Activated CD4-positive, alpha-beta T cell treated with anti-CD3 and anti-CD28 coated beads, Interleukin-2, Interleukin-6, amounts not matched to agents 100 ng/mL and 50 ng/mL, durations not matched to agents 16 hours and 8 hours (primary cell): ENCODE measurements at regions not wholly inside any gene's neighbourhood (a gene's known extent, or its start where the extent isn't known, plus 50 kb on each side); places are given as distances from the start of the nearest gene placed in this dataset.

Source experiments
- DNase-seq: peaks from one replicate; pipeline ENCODE4 v3.0.0-alpha.2; 2020

DNA sequence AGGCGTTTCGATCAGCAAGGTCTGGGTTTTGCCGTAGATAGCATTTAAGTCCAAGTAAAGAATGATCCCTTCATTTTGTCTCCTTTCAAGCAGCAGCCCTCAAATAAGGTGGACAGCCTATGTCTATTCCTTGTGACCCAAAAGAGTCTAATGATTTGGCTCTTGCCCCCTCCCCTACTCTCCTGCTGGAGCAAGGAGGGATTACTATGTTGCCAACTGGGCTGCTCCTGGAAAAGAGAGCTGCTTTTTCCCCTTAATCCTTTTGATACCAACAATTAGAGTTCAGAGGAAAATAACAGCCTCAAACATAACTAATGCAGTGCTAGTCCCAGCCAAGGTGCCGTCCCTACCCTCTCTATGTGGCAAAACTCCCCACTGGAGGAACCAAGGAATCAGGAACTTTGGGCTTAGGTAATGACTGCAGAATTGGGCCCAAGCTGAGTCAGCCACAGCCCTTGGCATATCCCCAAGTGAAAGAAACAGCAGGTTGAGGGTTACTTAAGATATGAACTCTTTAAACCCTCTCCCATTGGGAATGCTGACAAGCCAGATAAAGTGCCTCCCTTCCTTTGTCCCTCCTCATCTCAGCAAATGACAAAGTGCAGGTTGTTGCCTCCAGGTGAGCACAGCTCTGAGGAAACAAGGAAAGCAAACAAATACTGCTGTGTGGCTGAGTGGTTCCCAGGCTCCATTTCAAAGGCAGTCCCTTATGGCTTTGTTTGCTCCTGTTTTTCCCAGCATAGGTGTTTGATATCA, 643.7 kb downstream of the INHBA start:
- no peak for DNase-seq

DNA sequence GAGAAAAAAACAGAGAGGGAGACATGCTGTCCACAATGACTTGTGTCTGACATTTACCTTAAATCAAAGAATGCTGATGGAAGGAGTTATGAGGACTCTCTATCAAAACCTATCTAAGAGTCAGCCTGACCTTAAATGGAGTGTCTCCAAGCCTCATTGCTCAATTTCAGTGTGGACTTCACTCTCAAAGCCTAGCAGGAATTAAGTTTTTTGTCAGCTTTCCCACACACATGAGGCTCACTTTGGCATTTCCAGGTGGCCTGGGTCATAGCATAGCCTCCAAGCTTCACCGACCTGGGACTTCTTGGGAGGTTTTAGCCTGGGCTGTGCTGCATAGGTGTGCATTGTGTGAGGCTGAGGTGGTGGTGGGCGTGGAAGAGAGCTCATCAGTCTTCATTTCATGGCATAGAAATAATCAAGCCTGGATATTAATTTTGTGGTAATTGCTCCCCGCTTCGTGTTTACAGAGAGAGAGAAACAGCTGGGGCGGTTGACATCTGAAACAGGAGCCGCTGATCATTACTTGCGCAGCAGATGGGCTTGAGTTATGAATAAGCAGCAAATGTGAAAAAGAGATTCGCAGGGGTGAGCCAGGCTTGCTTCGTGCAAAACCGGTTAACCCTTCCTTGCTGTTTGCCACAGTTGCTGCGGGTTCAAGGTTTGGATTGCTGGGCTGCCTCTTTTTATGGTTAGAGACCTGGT, 647.8 kb downstream of the INHBA start:
- no peak for DNase-seq

DNA sequence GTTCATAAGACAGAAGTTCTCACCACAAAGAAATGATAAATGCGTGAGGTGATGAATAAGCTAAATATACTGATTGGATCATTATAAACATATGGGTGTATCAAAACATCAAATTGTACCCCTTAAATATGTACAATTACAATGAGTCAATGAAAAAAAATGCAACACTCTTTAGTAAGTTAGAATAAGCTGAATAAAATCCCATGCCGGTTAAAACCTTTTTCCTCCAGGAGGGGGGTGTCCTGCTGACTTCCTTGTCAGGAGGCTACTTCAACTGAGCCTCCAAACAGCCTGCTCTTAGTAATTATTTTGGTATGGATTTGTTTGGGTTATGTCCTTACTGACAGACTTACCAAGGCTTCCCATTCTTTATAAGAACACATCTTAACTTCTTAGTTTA, 649.1 kb downstream of the INHBA start:
- no peak for DNase-seq

DNA sequence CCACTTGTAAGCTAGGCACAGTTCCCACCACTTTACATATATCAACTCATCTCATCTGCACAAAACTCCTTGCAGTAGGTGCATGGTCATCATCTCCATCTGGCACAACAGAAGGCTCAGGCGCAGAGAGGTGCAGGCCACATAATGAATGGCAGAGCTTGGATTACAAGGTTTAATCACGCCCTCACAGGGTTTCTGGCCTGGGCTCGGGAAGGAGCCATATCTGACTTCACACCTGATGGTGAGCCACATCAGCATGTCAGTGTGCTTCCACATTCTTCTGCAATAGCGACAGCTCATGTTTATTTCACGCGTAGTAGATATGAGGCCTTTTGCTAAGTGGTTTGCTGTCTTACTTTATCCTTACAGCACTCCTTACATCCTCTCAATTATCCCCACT, 650.2 kb downstream of the INHBA start:
- DNase-seq, result no peak

DNA sequence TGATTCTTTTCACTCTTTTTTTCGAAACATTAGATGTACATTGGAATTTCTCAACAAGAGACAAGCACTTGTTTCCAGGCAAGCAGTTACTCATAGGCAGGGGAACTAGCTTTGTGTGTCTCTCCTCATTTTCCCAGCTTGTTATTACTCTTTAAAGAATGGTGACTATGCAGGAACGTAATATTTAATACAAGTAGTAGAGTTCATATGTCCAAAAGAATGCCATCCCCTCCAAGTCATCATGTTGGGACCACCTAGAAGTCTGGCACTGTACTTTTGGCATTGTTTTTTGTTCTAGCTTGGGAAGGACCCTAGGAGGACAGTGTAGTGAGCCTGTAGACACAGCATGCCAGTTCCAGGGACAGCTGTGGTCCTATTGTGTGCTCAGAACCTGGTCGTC, 650.7 kb downstream of the INHBA start:
- no peak for DNase-seq

DNA sequence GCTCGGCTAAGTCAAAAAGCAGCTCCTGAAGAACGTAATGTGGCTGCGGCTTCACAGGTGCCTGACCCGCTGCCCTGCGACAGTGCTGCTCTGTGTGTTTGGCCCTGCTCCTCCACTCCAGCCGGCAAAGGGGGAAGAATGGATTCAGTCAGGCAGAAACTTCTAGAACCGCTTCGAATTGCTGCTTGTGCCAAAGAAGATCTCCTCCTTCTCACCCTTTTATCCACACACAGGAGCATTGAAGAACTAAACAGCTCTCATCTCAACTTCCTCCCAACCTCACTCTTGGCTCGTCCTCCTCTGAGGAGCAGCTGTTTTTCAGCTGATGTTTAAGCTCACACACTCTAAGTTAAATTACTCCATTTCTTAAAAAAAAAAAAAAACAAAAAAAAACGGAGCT, 651.4 kb downstream of the INHBA start:
- DNase-seq, result no peak

DNA sequence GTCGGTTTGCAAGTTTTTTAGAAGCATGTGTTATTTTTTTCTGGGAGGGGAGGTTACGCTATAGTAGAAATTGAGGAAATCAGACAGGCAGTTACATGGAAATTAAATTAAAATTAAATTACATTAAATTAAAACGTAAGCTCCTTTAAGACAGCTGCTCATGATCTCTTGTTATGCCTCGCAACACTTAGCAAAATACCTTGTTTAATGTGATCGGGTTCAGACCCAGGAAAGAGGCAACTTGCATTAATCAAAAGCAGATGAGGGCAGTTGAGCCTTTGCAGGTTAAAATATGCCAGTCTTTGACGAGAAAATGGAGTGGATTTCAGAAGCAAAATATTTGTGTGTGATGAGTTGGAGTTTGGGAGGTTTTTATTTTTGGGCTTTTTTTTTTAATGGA, 651.8 kb downstream of the INHBA start:
- DNase-seq, result no peak

DNA sequence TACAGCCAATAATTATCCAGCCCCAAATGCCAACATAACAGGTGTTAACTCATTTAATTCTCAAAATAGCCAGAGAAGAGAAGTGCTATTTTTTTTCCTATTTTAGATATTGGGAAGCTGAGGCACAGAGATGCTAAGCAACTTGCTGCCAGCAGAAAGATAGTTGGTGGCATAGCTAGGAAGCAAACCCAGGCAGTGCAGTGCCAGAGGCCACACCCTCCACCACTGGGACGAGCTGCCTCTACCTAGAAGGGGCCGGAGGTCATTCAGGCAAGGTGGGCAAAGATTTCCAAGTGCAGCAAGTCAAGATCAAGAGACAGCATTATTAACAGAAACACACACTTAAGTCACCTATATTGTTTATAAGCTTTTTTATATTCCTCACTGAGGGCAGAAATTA, 654.1 kb downstream of the INHBA start:
- no peak for DNase-seq

DNA sequence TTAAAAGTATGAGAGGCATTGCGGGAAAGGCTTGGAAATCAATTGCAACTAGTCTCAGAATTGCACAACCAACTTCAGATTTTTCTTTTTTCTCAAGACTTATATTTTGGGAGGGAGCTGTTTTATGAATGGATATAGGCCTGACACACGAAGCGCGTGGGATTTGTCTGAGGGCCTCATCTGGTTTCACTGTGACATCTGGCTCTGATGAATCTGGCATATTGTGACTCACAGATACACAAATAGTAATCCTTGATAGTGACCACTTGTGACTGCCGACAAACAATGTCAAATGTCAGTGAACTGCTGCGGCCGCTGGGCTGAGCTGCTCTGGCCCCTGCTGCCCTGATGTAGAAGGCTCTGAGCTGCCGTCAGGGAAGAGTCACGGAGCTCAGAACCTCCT, 655.1 kb downstream of the INHBA start:
- DNase-seq, result no peak

DNA sequence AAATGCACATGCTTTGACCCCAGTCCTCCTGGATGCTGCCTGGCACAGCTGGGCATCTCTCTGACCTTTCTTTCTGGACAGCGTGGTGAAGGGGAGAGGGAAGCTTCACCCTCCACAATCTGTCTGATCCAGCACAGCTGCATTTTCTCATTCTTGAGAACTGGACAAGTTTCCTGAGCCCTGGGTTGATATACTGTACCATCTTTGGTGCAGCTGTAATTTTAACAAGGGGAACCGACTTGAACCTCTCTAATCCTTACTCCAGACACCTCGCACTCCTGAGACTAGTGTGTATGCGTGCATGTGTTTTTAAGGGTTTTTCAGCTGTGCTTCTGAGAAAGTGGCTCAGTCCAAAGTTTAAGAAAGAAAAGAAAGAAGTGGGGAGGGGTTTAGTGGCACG, 655.7 kb downstream of the INHBA start:
- DNase-seq, result no peak

DNA sequence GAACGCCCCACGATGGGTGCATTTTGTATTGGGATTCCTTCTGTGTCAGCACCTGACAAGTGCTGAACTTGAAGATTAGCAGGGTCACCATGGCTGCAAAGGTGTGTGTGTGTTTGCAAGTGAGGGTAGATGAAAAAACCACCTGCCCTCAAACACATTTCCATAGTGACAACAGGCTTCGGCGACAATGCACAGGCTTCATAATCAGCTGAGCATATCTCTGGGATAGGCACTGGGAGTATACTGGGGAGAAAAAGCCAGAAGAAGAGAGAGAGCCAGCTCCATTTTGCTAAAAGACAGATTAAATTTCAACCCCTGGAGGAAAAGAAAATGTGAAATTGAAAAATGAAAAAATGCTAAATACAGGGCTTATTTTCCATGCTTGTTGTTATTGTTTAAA, 656.1 kb downstream of the INHBA start:
- DNase-seq, result no peak

DNA sequence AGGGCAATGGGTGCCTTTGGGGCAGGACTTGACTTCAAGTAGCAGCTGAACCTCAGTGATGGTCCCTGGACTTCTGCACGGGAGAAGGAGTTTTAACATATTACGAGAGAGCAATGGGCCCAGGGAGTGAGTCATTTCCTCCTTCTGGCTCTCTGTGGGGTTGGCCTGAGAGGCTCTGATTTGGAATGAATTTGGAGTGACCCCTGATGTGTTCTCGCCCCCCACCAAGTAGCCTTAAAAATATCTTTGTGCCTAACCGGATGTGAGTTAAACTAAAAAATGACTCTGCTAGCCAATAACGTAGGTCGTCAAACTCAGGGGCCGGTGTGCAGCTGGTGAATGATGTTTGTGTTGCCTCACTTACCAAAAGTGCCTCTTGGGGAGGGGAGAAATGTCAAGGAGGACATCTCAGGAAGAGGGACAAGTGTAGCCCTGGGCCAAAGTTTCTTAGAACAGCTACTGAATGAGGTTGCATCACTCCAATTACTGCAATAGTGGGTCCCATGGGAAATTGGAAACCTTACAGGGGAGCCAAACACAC, 656.6 kb downstream of the INHBA start:
- DNase-seq, result no peak

DNA sequence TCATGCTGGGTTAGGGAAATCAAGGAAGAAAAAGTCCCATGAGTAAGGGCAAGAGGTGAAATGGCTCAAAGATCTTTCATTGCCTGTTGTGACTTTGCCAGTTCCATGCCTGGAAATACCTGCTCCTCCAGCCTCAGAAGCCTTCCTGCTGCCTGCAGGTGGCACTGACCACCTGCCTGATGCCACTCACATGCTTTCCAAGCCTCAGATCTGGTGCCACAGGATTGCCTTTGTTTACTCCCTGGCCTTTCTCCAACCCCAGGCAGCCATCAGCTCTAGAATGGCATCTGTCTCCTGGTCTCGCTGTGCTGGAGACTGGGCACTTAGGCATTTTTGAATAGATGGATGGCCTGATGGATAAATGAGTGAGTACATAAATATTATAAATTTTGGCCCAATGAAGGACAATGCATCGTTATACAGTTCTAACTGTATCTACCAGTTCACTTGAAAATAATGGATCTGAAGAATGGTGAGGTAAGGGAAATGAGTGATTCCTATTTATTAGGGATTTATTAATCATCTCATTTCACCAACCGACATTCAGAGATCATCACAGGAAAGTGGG, 657.2 kb downstream of the INHBA start:
- DNase-seq, result no peak

DNA sequence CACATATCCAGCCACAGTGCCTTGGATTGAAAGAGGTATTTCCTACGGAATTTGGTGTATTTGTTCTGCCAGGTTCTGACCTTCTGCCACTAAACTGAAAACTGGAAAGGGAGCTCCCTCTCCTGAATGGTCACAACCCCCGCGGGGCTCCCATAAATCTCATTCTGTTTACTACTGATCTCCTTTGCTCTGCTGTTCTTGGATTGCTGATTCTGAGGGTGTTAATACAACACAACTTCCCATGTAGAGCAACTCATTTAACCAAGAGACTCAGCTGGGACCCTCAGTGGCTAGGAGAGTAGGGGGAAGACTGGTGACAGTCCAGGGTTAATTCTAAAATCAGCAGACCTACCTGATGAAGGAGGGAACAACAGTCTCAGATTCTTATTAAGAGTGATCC, 662.9 kb downstream of the INHBA start:
- DNase-seq, result no peak

DNA sequence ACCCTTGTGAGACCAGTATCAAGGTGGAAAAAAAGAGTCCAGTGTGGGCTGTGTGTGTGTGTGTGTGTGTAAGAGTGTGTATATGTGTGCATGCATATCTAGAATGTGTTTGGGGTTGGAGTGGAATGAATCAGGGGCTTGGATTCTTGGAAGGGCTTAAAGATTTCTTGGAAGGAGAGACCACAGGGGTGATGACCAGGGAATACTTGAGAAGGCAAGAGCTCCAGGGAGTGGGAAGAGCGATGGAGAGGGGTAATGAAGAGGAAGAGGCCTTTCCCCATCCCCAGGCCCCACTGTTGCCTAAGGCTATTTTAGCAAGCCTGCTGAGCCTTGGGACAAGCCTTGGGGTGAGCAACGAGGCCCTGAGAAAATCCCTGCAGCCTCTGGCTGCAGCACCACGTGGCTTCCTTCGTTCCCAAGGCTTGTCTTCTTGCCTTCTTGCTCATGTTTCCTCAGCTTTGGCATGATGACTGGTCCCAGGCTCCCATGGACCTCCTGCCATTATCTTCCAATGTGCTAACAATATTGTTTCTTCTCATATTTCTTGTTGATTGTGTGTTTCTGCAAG, 663.4 kb downstream of the INHBA start:
- no peak for DNase-seq

DNA sequence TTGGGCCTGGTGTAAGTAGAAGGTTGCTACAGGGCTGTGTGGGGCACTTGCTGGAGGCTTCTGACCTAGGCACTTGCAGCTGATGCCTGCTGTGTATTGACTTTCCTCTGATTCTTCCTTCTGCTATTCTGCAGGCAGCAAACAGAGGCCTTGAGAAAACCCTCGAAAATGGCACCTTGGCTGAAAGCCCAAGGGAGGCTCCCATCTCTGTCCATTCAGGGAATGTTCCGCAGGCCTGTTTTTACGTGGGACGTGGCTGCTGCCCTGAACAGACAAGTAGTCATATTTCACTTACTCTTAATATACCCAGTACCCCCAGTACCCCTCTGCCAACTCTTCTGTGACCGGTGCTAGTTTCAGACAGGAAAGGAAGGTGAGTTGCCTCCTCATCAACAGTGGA, 664.7 kb downstream of the INHBA start:
- DNase-seq, result no peak

DNA sequence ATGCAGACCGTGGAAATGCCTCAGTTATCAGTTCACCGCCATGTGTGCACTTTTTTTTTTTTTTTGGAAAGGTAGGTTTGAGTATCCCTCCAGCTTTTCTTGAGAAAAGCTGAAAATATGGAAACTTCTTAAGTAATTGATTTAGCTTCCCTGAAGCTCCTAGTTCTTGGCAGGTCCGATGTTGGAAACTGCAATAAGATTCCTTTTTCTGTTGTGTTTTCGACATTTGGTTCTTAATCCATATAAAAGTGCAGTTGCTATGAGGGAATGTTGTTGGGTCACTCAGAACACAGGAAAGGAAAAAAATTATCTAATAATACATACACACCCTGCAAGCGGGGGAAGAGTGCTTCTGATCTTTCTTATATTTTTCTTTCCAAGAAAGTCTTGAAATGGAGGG, 665.2 kb downstream of the INHBA start:
- DNase-seq, result no peak

DNA sequence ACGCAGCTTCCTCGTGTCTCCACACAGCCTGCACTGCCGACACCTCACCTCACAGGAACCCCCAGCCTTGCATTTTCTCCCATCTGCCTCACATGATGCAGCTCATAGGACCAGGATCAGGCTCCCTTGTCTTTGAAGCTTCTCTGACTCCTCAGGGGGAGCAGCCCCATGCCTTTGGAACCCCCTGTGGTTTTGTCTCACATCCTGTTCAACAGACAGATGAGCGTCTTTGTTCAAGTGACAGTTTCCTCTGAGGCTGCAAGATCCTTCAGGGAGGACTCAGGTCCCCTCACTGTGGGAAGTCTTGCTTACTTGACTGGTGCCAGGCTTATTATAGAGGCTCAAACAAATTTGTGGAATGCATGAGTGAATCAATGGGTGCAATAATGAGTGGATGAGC, 667.1 kb downstream of the INHBA start:
- no peak for DNase-seq

DNA sequence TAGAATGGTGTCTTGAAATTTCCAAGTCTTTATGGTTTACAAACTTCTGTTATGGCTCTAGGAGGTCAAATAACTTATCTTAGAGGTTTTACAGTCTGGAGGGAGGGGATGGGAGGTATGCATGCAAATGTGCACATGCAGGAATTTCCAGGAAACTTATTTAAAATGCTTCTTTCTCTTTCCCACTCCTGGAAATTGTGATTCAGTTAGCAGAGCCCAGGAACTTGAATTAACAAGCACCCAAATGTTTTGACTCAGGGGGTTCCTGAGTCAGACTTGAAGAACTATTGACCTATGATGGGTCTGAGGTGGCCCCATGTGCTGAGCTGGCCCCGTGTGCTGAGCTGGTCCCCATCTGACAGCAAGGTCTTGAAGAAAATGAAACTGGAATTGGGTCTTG, 669.4 kb downstream of the INHBA start:
- DNase-seq, result no peak

DNA sequence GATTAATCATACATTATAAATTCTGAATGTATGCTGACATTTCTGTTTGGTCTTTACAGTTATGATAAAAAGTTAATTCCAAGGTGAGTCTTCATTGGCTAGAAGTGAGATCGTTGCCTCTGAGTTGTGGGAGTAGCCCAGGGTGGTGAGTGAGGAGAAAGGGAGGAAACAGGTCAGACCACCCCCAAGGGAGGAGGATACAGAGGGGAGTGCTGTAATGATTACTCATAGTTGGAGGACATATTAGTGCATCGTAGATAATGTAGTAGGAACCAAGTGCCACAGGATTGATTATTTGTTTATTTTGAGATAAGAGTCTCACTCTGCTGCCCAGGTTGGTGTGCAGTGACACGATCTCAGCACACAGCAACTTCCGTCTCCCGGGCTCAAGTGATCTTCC, 672.2 kb downstream of the INHBA start:
- DNase-seq, result no peak

DNA sequence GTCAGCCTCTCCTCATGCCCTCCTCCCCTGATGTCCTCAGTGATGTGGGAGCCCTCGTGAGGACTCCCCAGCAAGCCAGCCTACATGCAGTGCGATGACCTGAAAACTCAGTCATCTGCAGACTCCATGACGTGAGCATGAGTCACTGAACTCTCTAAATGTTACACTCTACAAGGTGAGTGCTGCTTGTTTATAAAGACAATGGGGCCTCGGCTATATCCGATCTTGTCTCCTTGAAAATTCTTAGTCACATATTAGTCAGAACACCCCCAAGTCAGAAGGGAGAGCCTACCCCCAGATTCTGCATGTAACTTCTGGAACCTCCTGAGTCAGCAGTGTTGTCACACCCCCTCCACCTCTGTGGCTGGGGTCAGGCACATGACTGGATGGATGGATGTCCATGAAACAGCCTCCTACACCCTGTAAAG, 673.8 kb downstream of the INHBA start:
- DNase-seq, result no peak

DNA sequence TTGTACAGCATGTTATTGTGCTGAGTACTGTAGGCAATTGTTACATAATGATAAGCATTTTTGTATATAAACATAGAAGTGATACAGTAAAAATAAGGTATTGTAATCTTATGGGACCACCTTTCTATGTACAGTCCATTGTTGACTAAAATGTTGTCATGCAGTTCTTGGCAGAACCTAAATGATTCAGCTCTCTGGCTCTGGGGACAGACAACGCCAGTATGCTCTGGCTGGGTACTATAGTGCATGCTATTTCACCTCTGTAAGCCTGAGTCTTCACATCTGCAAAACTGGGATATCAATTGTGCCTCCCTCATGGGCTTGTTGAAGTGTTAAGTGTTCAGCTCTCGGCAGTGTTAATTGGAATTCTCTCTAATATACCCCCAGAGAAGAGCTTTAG, 674.3 kb downstream of the INHBA start:
- no peak for DNase-seq

DNA sequence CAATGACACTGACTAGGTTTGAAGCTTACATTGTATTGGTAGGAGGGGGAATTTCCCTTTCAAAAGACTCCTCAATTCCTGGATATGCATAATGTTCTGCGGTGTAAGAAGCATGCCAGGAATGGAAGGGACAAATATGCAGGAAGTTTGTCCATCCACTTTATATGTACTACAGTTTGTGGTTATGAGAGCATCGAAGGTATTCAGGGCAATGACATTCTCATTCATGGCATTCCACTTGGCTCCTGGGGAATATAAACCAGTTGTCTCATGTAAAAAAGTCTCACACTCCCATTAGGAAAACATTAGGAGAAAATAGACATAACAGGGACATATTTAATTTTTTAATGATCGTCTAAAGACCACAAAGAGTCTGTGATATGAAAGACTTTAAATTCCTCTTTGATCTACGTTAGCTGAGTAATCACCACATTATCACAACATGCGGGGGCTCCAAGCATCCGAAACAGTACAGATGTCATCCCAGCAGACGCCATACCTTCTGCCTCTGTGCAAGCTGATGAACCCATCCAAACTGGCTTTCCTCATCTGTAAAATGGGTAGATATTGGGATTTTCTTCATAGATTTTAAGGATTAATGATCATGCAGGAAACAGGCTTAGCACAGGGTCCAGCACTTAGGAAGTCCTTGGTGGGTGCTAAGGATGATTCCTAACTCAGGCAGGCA, 675.3 kb downstream of the INHBA start:
- DNase-seq, result no peak
